BJ (cell line): ENCODE measurements at regions not wholly inside any gene's neighbourhood (a gene's known extent, or its start where the extent isn't known, plus 50 kb on each side); places are given as distances from the start of the nearest gene placed in this dataset.

Source experiments
- CTCF ChIA-PET: fragments of 350-600 bp; formaldehyde crosslinking; extraction: SDS; loops from one replicate; lab custom pipeline; 2021; ENCODE audit warnings: antibody characterized with exemption, inconsistent platforms; lab: Yijun Ruan, JAX
- POLR2A ChIA-PET: fragments of 300-600 bp; sonication (Branson Sonifier 250); formaldehyde crosslinking; extraction: SDS; loops from one replicate; lab custom pipeline; 2021; ENCODE audit warnings: antibody characterized with exemption; lab: Charles Lee
- DNase-seq: peaks from one replicate; pipeline ENCODE4 v3.0.0-alpha.2; 2011; ENCODE audit warnings: low read depth
- H3K27me3 ChIP-seq: 2 replicates; pipeline ENCODE4 v1.6.0; 2011; ENCODE audit warnings: low read length; ENCODE audit not compliant: control insufficient read depth, insufficient read depth
- H3K36me3 ChIP-seq: 2 replicates; pipeline ENCODE4 v1.5.1; 2011; ENCODE audit warnings: low read length; ENCODE audit not compliant: control insufficient read depth, insufficient read depth
- H3K4me3 ChIP-seq: 2 replicates; pipeline ENCODE4 v1.5.1; 2011; ENCODE audit warnings: low read depth, mild to moderate bottlenecking, control low read depth, low read length
- CTCF ChIP-seq: IDR thresholded peaks from 2 replicates; pipeline ENCODE4 v1.5.1; 2011; ENCODE audit warnings: low read depth, mild to moderate bottlenecking, control low read depth, inconsistent platforms, low read length, moderate library complexity; ENCODE audit not compliant: insufficient read depth

GRCh38 chr1:79549201-79549600 lies 542.7 kb upstream of the ADGRL4 start:
- CTCF ChIA-PET: interaction anchor here (0.6 kb wide), 1 partner anchor 37 kb away, joined by 3 read pairs; no protein-coding TSS in a partner anchor
- no peak for TF ChIP-seq CTCF
- no peak overlapping the region for H3K4me3 ChIP-seq
- no peaks in the 10 kb centered on the region for H3K36me3 ChIP-seq
- no peak for DNase-seq
- H3K27me3 ChIP-seq: no peaks in the 10 kb centered on the region
- POLR2A ChIA-PET: no interaction called here

GRCh38 chr1:79547514-79547913 lies 541.0 kb upstream of the ADGRL4 start:
- H3K27me3 ChIP-seq: no peaks in the 10 kb centered on the region
- POLR2A ChIA-PET: no interaction called here
- H3K36me3 ChIP-seq: no peaks in the 10 kb centered on the region
- DNase-seq: no peak
- H3K4me3 ChIP-seq: no peak overlapping the region
- no peak for TF ChIP-seq CTCF
- CTCF ChIA-PET: interaction anchor here (2.0 kb wide), 1 partner anchor 10 kb away, joined by 5 read pairs; no protein-coding TSS in a partner anchor

- ChIA-PET POLR2A (no interaction called here), CTCF (no interaction called here)
- TF ChIP-seq CTCF: no peak
- no peak for DNase-seq
- Histone ChIP-seq H3K27me3 (no peaks in the 10 kb centered on the region), H3K36me3 (no peaks in the 10 kb centered on the region), H3K4me3 (no peak overlapping the region)
Observed at GRCh38 chr1:79543394-79543793, 536.9 kb upstream of the ADGRL4 start.

GRCh38 chr1:79539001-79539400 lies 532.5 kb upstream of the ADGRL4 start:
- Histone ChIP-seq H3K27me3 (no peaks in the 10 kb centered on the region), H3K4me3 (no peak overlapping the region), H3K36me3 (no peaks in the 10 kb centered on the region)
- ChIA-PET POLR2A (no interaction called here), CTCF (no interaction called here)
- no peak for DNase-seq
- TF ChIP-seq CTCF: no peak

- no peak for TF ChIP-seq CTCF
- POLR2A ChIA-PET: no interaction called here
- no peaks in the 10 kb centered on the region for H3K27me3 ChIP-seq
- CTCF ChIA-PET: no interaction called here
- H3K4me3 ChIP-seq: no peak overlapping the region
- no peak for DNase-seq
- no peaks in the 10 kb centered on the region for H3K36me3 ChIP-seq
Observed at GRCh38 chr1:79532555-79532954, 526.0 kb upstream of the ADGRL4 start.
